Heart left ventricle (tissue), 13 donors: ENCODE measurements at regions not wholly inside any gene's neighbourhood (a gene's known extent, or its start where the extent isn't known, plus 50 kb on each side); places are given as distances from the start of the nearest gene placed in this dataset.

Experiments used
- CTCF ChIP-seq, 12 donors: fragments of 200-600 bp; sonication (generic) in 4 of 12; IDR thresholded peaks; one replicate each; pipeline versions ENCODE4 v1.5.0 to v1.8.0; 2018 to 2022; ENCODE audit warnings: antibody characterized with exemption in 12 of 12, mild to moderate bottlenecking in 5 of 12
- POLR2A ChIP-seq, 2 donors: fragments of 450-650 bp; IDR thresholded peaks; one replicate each; pipeline ENCODE4 v1.6.1; 2017; ENCODE audit warnings: antibody characterized with exemption in 2 of 2, mild to moderate bottlenecking in 2 of 2, moderate library complexity in 2 of 2
- donor health status: ischemic (EF 13 %, LVEDD 7.1; RV severe dilation, severe dysfunction).
- donor health status: DM: no; HTN: yes; CAD: no.
- donor health status: DM: no; HTN: no; CAD: no.
- donor health status: ischemic (EF 25% LVEDD 6.9; RV normal size, moderate dysfunction).
- donor health status: ischemic (EF 25% LVEDD 5.7; RV mildly dilated, moderate dysfunction).
- donor health status: ischemic (EF 35%, LVEDD 5.7; RV mildly dilated, moderate dysfunction).
- donor health status: nonischemic (EF 11% LVEDD 7.7; RV severe dilation, severe dysfunction).
- donor health status: DM: yes; HTN: yes; CAD: no.
- donor health status: PGD.
- donor health status: ischemic (EF 29% LVEDD 5.4; RV normal size, mild dysfunction).
- donor health status: nonischemic (EF 23%, LVEDD 6.1; RV moderate dilation, normal function).

DNA sequence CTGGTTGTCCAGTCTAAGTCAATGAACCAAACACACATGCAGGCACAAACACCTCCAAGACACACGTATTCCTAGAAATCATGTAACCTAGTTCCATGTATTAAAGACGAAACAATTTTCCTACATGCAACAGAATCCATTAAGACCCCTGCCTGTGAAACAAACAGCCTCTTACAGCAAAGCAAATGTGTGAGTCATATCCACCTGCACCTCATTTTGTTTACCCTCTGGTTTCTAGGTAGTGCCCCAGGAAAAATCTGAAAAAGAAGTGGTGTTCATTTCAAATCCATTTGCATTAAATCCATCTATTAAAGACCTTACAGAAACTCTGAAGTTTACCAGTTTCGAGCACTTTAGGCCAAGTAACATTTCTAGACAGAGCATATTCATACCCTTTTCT is 74.1 kb downstream of the VCAM1 start:
- TF ChIP-seq CTCF (IDR thresholded peaks at IDR 0.05) (no peak), POLR2A (IDR thresholded peaks at IDR 0.05) (no peak)
